CD4-positive, alpha-beta memory T cell (primary cell): ENCODE measurements at regions not wholly inside any gene's neighbourhood (a gene's known extent, or its start where the extent isn't known, plus 50 kb on each side); places are given as distances from the start of the nearest gene placed in this dataset.

ENCODE experiments used
- CTCF ChIA-PET: fragments of 350-600 bp; sonication (Branson Sonifier 250); formaldehyde crosslinking; loops from one replicate; lab custom pipeline; 2021; ENCODE audit warnings: inconsistent platforms; ENCODE audit not compliant: partially characterized antibody; lab: Charles Lee
- POLR2A ChIA-PET: fragments of 350-600 bp; sonication (Branson Sonifier 250); formaldehyde crosslinking; loops from one replicate; lab custom pipeline; 2021; ENCODE audit not compliant: partially characterized antibody; lab: Charles Lee
- DNase-seq, 5 donors: peaks; one replicate each; pipeline versions ENCODE4 v3.0.0 to v3.0.0-alpha.2; 2020 to 2022; ENCODE audit warnings: mixed read lengths in 1 of 5
- H3K27ac ChIP-seq: one replicate; pipeline ENCODE4 v1.7.0; 2013; ENCODE audit warnings: low read depth, low read length
- H3K27me3 ChIP-seq: 2 replicates; pipeline ENCODE4 v1.7.0; 2013; ENCODE audit warnings: mild to moderate bottlenecking, low read length, moderate library complexity; ENCODE audit not compliant: insufficient read depth
- H3K36me3 ChIP-seq: 2 replicates; pipeline ENCODE4 v1.7.0; 2013; ENCODE audit warnings: mild to moderate bottlenecking, low read length, moderate library complexity; ENCODE audit not compliant: insufficient read depth
- H3K4me1 ChIP-seq: 2 replicates; pipeline ENCODE4 v1.7.0; 2013; ENCODE audit warnings: mild to moderate bottlenecking, low read length, moderate library complexity; ENCODE audit not compliant: insufficient read depth
- H3K4me3 ChIP-seq, 2 donors: one replicate each; pipeline ENCODE4 v1.7.0; 2013; ENCODE audit warnings: low read length in 2 of 2, mild to moderate bottlenecking in 1 of 2
- H3K9me3 ChIP-seq, 2 donors: one replicate each; pipeline ENCODE4 v1.7.0; 2013; ENCODE audit warnings: low read length in 2 of 2, control low read depth in 1 of 2; ENCODE audit not compliant: control insufficient read depth in 1 of 2
- H3K27ac Mint-ChIP-seq, 7 donors: one replicate each; pipeline ENCODE4 v1.8.0; 2020 to 2021; ENCODE audit warnings: mixed read lengths in 7 of 7, mild to moderate bottlenecking in 6 of 7, inconsistent platforms in 3 of 7, moderate library complexity in 3 of 7
- H3K27me3 Mint-ChIP-seq, 2 donors: one replicate each; pipeline ENCODE4 v1.8.0; 2020 to 2021; ENCODE audit warnings: mixed read lengths in 2 of 2
- H3K36me3 Mint-ChIP-seq, 2 donors: one replicate each; pipeline ENCODE4 v1.8.0; 2020 to 2021; ENCODE audit warnings: mixed read lengths in 2 of 2, inconsistent platforms in 1 of 2, mild to moderate bottlenecking in 1 of 2
- H3K4me1 Mint-ChIP-seq, 4 donors: one replicate each; pipeline ENCODE4 v1.8.0; 2020 to 2021; ENCODE audit warnings: mixed read lengths in 4 of 4, mild to moderate bottlenecking in 1 of 4
- H3K4me3 Mint-ChIP-seq, 8 donors: one replicate each; pipeline ENCODE4 v1.8.0; 2020 to 2021; ENCODE audit warnings: mixed read lengths in 8 of 8, mild to moderate bottlenecking in 7 of 8, moderate library complexity in 6 of 8, inconsistent platforms in 3 of 8
- H3K9me3 Mint-ChIP-seq, 8 donors: one replicate each; pipeline ENCODE4 v1.8.0; 2020 to 2021; ENCODE audit warnings: mixed read lengths in 8 of 8, mild to moderate bottlenecking in 5 of 8, inconsistent platforms in 3 of 8, moderate library complexity in 1 of 8
- intact Hi-C: fragments of 100-400 bp; cut with micrococcal nuclease; formaldehyde crosslinking; loops from one replicate; pipeline ENCODE4 v1.15.1; 2023

- Histone ChIP-seq H3K4me3 (no peak overlapping the region), H3K27me3 (no peaks in the 10 kb centered on the region), H3K9me3 (no peaks in the 10 kb centered on the region), H3K27ac (no peak overlapping the region), H3K4me1 (no peaks in the 10 kb centered on the region), H3K36me3 (no peaks in the 10 kb centered on the region)
- intact Hi-C loops, result no loop called here
- H3K27ac Mint-ChIP-seq, result no peak overlapping the region
- H3K4me1 Mint-ChIP-seq, result no peaks in the 10 kb centered on the region
- peaks cover 1 to 7% of the 10 kb centered on the region in 2 donors for H3K27me3 Mint-ChIP-seq
- POLR2A ChIA-PET, result no interaction called here
- DNase-seq, result no peak
- H3K9me3 Mint-ChIP-seq, result peaks cover 0 to 3% (median 0%) of the 10 kb centered on the region in 8 donors
- CTCF ChIA-PET, result no interaction called here
- no peaks in the 10 kb centered on the region for H3K36me3 Mint-ChIP-seq
- no peak overlapping the region for H3K4me3 Mint-ChIP-seq
Observed at GRCh38 chr6:56324396-56324795, 77.0 kb upstream of the COL21A1 start.

GRCh38 chr6:56318851-56319250 lies 71.5 kb upstream of the COL21A1 start:
- no peak for DNase-seq
- POLR2A ChIA-PET, result no interaction called here
- peaks cover 1 to 7% of the 10 kb centered on the region in 2 donors for H3K27me3 Mint-ChIP-seq

GRCh38 chr6:56314683-56315523 lies 67.5 kb upstream of the COL21A1 start:
- CTCF ChIA-PET, result no interaction called here
- POLR2A ChIA-PET, result no interaction called here
- Histone ChIP-seq H3K27ac (no peak overlapping the region), H3K27me3 (no peaks in the 10 kb centered on the region), H3K9me3 (no peaks in the 10 kb centered on the region), H3K36me3 (no peaks in the 10 kb centered on the region), H3K4me3 (no peak overlapping the region), H3K4me1 (no peaks in the 10 kb centered on the region)
- no peaks in the 10 kb centered on the region for H3K27me3 Mint-ChIP-seq
- H3K9me3 Mint-ChIP-seq, result no peaks in the 10 kb centered on the region
- no peak for DNase-seq
- no peaks in the 10 kb centered on the region for H3K4me1 Mint-ChIP-seq
- intact Hi-C loops, result no loop called here
- no peaks in the 10 kb centered on the region for H3K36me3 Mint-ChIP-seq
- no peak overlapping the region for H3K27ac Mint-ChIP-seq
- no peak overlapping the region for H3K4me3 Mint-ChIP-seq

More at GRCh38 chr6:56318851-56319250, 71.5 kb upstream of the COL21A1 start:
- H3K4me1 ChIP-seq, result no peaks in the 10 kb centered on the region
- peaks cover 0 to 3% (median 0%) of the 10 kb centered on the region in 8 donors for H3K9me3 Mint-ChIP-seq
- intact Hi-C loops, result no loop called here
- no peaks in the 10 kb centered on the region for H3K9me3 ChIP-seq
- CTCF ChIA-PET, result no interaction called here
- H3K4me1 Mint-ChIP-seq, result no peaks in the 10 kb centered on the region
- H3K36me3 ChIP-seq, result no peaks in the 10 kb centered on the region
- no peaks in the 10 kb centered on the region for H3K36me3 Mint-ChIP-seq
- H3K4me3 ChIP-seq, result no peak overlapping the region
- H3K4me3 Mint-ChIP-seq, result no peak overlapping the region
- H3K27me3 ChIP-seq, result no peaks in the 10 kb centered on the region
- H3K27ac ChIP-seq, result no peak overlapping the region
- no peak overlapping the region for H3K27ac Mint-ChIP-seq

DNA sequence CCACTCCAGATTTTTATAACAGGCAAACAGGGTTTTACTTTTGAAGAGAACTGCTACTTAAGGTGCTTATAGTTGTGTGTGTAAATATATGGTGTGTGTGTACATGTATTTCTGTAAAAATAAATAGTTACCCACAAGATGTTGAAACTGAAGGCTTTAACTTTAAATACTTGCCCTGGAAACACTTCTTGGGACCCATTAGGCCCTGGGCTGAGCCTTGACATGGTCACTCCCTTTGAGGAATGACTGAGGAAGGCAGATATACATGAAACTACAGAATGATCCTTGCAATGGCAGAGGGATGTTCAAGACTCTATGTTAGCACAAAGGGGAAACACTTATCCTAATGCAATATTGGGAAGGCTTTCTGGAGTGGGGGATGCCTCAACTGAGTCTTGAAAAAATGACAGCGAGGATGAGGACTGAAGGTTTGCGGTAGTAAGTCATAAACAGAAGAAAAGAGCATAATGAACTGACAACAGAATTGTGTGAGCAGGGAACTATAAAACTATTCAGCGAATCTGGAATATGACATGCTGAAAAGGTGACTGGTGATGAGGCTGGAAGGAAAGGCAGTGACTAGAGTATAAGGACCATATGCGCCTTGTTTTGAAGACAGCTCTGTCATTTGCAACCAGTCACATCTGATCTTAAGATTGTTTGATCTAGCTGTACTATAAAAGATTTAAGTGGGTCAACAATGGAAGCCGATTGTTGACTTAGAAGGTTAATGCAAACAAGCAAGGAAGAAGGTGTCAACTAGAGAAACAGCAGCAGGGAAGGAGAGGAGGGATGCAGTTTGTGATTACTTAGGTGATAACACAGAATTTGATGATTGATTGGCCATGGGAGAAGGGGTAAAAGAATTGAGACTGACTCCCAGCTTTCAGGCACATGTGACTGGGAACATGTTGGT lies 64.4 kb upstream of the COL21A1 start:
- Mint-ChIP-seq H3K9me3 (peaks cover 0 to 4% (median 0%) of the 10 kb centered on the region in 8 donors), H3K4me3 (no peak overlapping the region), H3K27ac (no peak overlapping the region), H3K4me1 (no peaks in the 10 kb centered on the region), H3K36me3 (no peaks in the 10 kb centered on the region), H3K27me3 (no peaks in the 10 kb centered on the region)
- Histone ChIP-seq H3K27ac (no peak overlapping the region), H3K4me3 (no peak overlapping the region), H3K27me3 (no peaks in the 10 kb centered on the region), H3K4me1 (no peaks in the 10 kb centered on the region), H3K9me3 (no peaks in the 10 kb centered on the region), H3K36me3 (no peaks in the 10 kb centered on the region)
- intact Hi-C loops, result no loop called here
- ChIA-PET POLR2A (no interaction called here), CTCF (no interaction called here)
- no peak for DNase-seq

DNA sequence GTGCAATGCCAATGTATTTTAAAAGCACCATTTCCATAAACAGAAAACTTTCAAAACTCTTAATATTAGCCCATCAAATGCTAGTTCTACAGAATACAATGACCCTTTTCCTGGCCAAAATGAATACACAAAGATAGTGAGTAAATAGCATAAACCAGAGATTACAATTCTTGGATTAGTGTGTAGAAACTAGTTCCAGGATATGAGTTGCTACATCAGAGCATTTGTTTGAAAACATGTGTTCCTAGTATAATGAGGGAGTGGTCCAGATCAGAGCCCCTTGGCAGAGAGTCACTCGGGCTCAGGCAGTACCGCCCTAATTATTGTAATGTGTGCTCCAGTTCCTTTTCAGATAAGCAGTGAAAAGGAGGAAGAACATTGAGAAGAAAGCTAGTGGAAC lies 63.7 kb upstream of the COL21A1 start:
- H3K27me3 ChIP-seq, result no peaks in the 10 kb centered on the region
- no peaks in the 10 kb centered on the region for H3K36me3 ChIP-seq
- no peaks in the 10 kb centered on the region for H3K9me3 ChIP-seq
- intact Hi-C loops, result no loop called here
- Mint-ChIP-seq H3K27me3 (no peaks in the 10 kb centered on the region), H3K36me3 (no peaks in the 10 kb centered on the region), H3K9me3 (peaks cover 0 to 4% (median 0%) of the 10 kb centered on the region in 8 donors), H3K4me3 (no peak overlapping the region), H3K4me1 (no peaks in the 10 kb centered on the region), H3K27ac (no peak overlapping the region)
- ChIA-PET CTCF (no interaction called here), POLR2A (no interaction called here)
- H3K4me3 ChIP-seq, result no peak overlapping the region
- no peak for DNase-seq
- no peak overlapping the region for H3K27ac ChIP-seq
- H3K4me1 ChIP-seq, result no peaks in the 10 kb centered on the region

DNA sequence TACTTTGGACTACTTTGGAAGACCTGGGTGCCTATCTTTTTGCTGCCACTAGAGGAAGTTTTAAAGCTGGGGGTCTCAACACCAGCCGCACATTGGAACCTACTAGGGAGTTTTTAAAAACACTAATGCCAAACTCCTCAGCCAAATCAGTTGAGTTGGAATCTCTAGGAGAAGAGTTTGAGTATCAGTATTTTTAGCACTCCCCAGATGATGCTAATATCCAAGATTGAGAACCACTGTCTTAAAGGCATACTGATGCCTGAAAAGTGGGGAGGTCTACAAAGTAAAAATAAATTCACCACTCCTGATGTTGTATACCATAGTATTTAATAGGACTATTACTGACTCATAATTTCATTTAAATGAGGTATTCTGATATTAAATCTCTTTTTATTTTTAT lies 62.9 kb upstream of the COL21A1 start:
- no peaks in the 10 kb centered on the region for H3K9me3 ChIP-seq
- Mint-ChIP-seq H3K4me1 (no peaks in the 10 kb centered on the region), H3K9me3 (peaks cover 0 to 4% (median 0%) of the 10 kb centered on the region in 8 donors), H3K4me3 (no peak overlapping the region), H3K36me3 (no peaks in the 10 kb centered on the region), H3K27me3 (no peaks in the 10 kb centered on the region), H3K27ac (no peak overlapping the region)
- ChIA-PET CTCF (no interaction called here), POLR2A (no interaction called here)
- H3K27ac ChIP-seq, result no peak overlapping the region
- H3K4me3 ChIP-seq, result no peak overlapping the region
- DNase-seq, result no peak
- intact Hi-C loops, result no loop called here
- H3K27me3 ChIP-seq, result no peaks in the 10 kb centered on the region
- H3K4me1 ChIP-seq, result no peaks in the 10 kb centered on the region
- no peaks in the 10 kb centered on the region for H3K36me3 ChIP-seq

DNA sequence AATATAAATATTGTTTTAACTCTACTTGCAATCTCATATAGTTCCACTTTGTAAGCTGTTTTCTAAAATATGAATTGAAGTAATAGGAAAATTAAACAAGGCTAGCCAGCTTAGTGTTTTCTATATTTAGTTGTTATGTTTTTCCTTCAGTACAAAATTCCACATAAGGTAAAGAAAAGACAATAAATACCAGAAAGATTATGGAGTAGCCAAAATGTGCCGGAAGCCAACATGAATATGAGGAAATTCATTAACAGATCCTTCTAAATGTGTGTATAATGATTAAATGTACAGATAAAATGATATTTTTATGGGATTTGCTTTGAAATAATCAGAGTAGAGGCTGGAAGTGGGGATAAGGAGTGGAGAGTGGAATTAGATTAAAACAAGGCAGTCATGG lies 52.5 kb upstream of the COL21A1 start:
- Histone ChIP-seq H3K27ac (no peak overlapping the region), H3K4me3 (no peak overlapping the region), H3K36me3 (no peaks in the 10 kb centered on the region), H3K4me1 (no peaks in the 10 kb centered on the region), H3K9me3 (no peaks in the 10 kb centered on the region), H3K27me3 (no peaks in the 10 kb centered on the region)
- Mint-ChIP-seq H3K36me3 (no peaks in the 10 kb centered on the region), H3K27me3 (peaks cover 0 to 1% of the 10 kb centered on the region in 2 donors), H3K4me3 (no peak overlapping the region), H3K9me3 (peaks cover 0 to 8% (median 0%) of the 10 kb centered on the region in 8 donors), H3K4me1 (no peaks in the 10 kb centered on the region), H3K27ac (no peak overlapping the region)
- ChIA-PET POLR2A (no interaction called here), CTCF (no interaction called here)
- intact Hi-C loops, result no loop called here
- DNase-seq, result no peak
